Gastroesophageal sphincter (tissue), 4 donors: ENCODE measurements at regions not wholly inside any gene's neighbourhood (a gene's known extent, or its start where the extent isn't known, plus 50 kb on each side); places are given as distances from the start of the nearest gene placed in this dataset.

ENCODE experiments used
- ATAC-seq: fragments of 150-250 bp; one replicate; pipeline ENCODE4 v1.9.1; 2016; ENCODE audit warnings: mild to moderate bottlenecking, moderate library complexity
- H3K27ac ChIP-seq, 4 donors: fragments of 200-600 bp; sonication (generic) in 3 of 4; 1 replicate in 3 of 4; 2 replicates in 1 of 4; pipeline ENCODE4 v1.5.1; 2016 to 2019
- H3K27me3 ChIP-seq: fragments of 200-600 bp; sonication (generic); one replicate; pipeline ENCODE4 v1.5.1; 2019
- H3K36me3 ChIP-seq, 2 donors: fragments of 200-600 bp; sonication (generic); one replicate each; pipeline ENCODE4 v1.5.1; 2019; ENCODE audit warnings: control low read depth in 1 of 2
- H3K4me1 ChIP-seq, 3 donors: fragments of 200-600 bp; sonication (generic); 1 replicate in 2 of 3; 2 replicates in 1 of 3; pipeline ENCODE4 v1.5.1; 2016 to 2019; ENCODE audit warnings: control low read depth in 2 of 3
- H3K4me3 ChIP-seq, 2 donors: fragments of 200-600 bp; sonication (generic); one replicate each; pipeline ENCODE4 v1.5.1; 2019; ENCODE audit warnings: mild to moderate bottlenecking in 1 of 2, moderate library complexity in 1 of 2
- H3K9me3 ChIP-seq, 3 donors: fragments of 200-600 bp; sonication (generic); one replicate each; pipeline ENCODE4 v1.5.1; 2017 to 2019; ENCODE audit warnings: control low read depth in 2 of 3
- EP300 ChIP-seq: sonication (generic); formaldehyde crosslinking; IDR thresholded peaks from one replicate; pipeline ENCODE4 v1.6.1; 2017; ENCODE audit warnings: antibody characterized with exemption, mild to moderate bottlenecking
- POLR2A ChIP-seq, 2 donors: fragments of 450-650 bp; IDR thresholded peaks; one replicate each; pipeline ENCODE4 v1.6.1; 2017; ENCODE audit warnings: antibody characterized with exemption in 2 of 2, mild to moderate bottlenecking in 2 of 2, moderate library complexity in 1 of 2
- POLR2AphosphoS5 ChIP-seq: sonication (generic); formaldehyde crosslinking; IDR thresholded peaks from one replicate; pipeline ENCODE4 v1.6.1; 2017; ENCODE audit warnings: antibody characterized with exemption
- WGBS, 2 donors: methylation state at CpG; one replicate each; pipeline ENCODE4 v1.1.5; 2018; ENCODE audit warnings: low coverage in 1 of 2; 5-methylcytosine and 5-hydroxymethylcytosine counted together
- TF ChIP-seq, protein P1 (sequence below), 4 experiments: fragments of 200-600 bp in 2 of 4; fragments of 450-650 bp in 2 of 4; sonication (generic) in 1 of 4; IDR thresholded peaks; one replicate each; pipeline ENCODE4 v1.5.1; 2017 to 2019; ENCODE audit warnings: antibody characterized with exemption in 4 of 4, mild to moderate bottlenecking in 2 of 4, moderate library complexity in 2 of 4

GRCh38 chr5:2393556-2393955 is 357.9 kb downstream of the IRX2 start:
- TF ChIP-seq, protein P1, sequence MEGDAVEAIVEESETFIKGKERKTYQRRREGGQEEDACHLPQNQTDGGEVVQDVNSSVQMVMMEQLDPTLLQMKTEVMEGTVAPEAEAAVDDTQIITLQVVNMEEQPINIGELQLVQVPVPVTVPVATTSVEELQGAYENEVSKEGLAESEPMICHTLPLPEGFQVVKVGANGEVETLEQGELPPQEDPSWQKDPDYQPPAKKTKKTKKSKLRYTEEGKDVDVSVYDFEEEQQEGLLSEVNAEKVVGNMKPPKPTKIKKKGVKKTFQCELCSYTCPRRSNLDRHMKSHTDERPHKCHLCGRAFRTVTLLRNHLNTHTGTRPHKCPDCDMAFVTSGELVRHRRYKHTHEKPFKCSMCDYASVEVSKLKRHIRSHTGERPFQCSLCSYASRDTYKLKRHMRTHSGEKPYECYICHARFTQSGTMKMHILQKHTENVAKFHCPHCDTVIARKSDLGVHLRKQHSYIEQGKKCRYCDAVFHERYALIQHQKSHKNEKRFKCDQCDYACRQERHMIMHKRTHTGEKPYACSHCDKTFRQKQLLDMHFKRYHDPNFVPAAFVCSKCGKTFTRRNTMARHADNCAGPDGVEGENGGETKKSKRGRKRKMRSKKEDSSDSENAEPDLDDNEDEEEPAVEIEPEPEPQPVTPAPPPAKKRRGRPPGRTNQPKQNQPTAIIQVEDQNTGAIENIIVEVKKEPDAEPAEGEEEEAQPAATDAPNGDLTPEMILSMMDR (IDR thresholded peaks at IDR 0.05) = no peak
- no peak for TF ChIP-seq EP300
- no peak for TF ChIP-seq POLR2A (IDR thresholded peaks at IDR 0.05)
- TF ChIP-seq POLR2AphosphoS5 = no peak
- WGBS, 2 donors = 74 to 86% methylated on average over 1 to 6 of the region's 7 CpGs
- no peaks in the 10 kb centered on the region for H3K4me1 ChIP-seq
- H3K36me3 ChIP-seq = no peaks in the 10 kb centered on the region
- no peak for ATAC-seq
- H3K27ac ChIP-seq = no peak overlapping the region
- peaks cover 9% of the 10 kb centered on the region for H3K27me3 ChIP-seq
- H3K9me3 ChIP-seq = no peaks in the 10 kb centered on the region
- no peak overlapping the region for H3K4me3 ChIP-seq

DNA sequence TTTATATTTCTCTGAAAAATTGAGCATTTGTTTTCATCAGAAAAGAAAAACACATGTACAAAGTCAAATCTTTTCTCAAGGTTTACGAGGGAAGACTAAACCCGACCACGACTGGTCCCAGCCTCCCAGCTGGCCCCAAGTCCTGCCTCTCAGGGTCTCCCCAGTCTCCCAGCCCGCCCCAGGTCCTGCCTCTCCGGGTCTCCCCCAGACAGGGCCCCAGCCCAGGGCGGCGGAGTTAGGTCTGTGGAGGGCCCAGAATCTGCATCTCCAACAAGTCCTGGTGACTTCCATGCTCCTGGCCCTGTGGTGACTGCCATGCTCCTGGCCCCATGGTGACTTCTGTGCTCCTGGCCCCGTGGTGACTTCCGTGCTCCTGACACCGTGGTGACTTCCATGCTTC is 359.9 kb downstream of the IRX2 start:
- no peaks in the 10 kb centered on the region for H3K9me3 ChIP-seq
- no peaks in the 10 kb centered on the region for H3K4me1 ChIP-seq
- 63% methylated on average over 6 of the region's 10 CpGs; no CpG with 5 or more reads in 1 of the 2 donors for WGBS, 2 donors
- H3K4me3 ChIP-seq = no peak overlapping the region
- no peak for ATAC-seq
- no peak overlapping the region for H3K27ac ChIP-seq
- TF ChIP-seq POLR2AphosphoS5 = no peak
- no peak for TF ChIP-seq POLR2A (IDR thresholded peaks at IDR 0.05)
- no peak for TF ChIP-seq EP300
- TF ChIP-seq, protein P1 (IDR thresholded peaks at IDR 0.05) = no peak
- H3K27me3 ChIP-seq = peaks cover 9% of the 10 kb centered on the region
- H3K36me3 ChIP-seq = no peaks in the 10 kb centered on the region

DNA sequence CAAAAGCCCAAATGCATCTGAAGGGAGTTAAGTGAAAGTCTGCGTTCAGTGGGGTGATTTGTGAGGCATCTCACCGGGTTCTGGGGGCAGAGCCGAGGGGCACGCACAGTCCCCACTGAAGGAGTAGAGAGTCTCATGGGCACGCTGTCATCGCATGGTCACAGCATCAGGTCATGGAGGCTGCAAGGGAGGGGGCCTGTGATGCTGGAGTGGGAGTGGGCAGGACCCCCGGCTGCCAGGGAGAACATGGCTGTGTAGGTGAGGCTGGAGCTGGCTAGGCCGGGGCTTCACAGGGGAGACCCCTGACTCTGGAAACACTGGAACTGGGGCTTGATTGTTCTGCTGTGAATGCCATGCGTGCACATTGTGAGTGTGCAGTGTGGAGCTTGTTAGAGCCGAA is 360.5 kb downstream of the IRX2 start:
- H3K36me3 ChIP-seq = no peaks in the 10 kb centered on the region
- WGBS, 2 donors = 67 to 92% methylated on average over 3 to 7 of the region's 10 CpGs
- H3K27ac ChIP-seq = no peak overlapping the region
- peaks cover 9% of the 10 kb centered on the region for H3K27me3 ChIP-seq
- ATAC-seq = no peak
- H3K9me3 ChIP-seq = no peaks in the 10 kb centered on the region
- no peak overlapping the region for H3K4me3 ChIP-seq
- H3K4me1 ChIP-seq = no peaks in the 10 kb centered on the region
- TF ChIP-seq EP300 (no peak), POLR2AphosphoS5 (no peak), POLR2A (IDR thresholded peaks at IDR 0.05) (no peak)
- TF ChIP-seq, protein P1 (IDR thresholded peaks at IDR 0.05) = no peak

DNA sequence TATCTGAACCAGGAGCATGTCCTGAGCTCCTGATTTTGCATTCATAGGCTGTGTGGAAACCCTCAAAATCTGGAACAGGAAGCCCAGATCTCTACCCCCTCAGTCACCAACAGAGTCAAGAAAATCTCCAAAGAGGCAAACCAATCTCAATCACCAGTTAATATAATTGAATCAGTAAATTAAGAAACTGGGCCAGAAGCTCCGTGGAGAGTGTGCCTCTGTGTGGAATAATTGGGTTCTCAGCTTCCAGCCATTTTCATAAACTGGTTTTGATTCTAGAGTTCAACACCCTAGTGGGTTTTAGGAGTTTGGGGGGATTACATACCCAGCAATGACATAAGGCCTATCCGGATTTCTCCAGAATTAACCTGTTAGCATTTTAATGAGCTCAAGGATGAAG is 362.9 kb downstream of the IRX2 start:
- no peak overlapping the region for H3K27ac ChIP-seq
- H3K36me3 ChIP-seq = no peaks in the 10 kb centered on the region
- peaks cover 13% of the 10 kb centered on the region for H3K27me3 ChIP-seq
- no peaks in the 10 kb centered on the region for H3K9me3 ChIP-seq
- TF ChIP-seq EP300 = no peak
- no peaks in the 10 kb centered on the region for H3K4me1 ChIP-seq
- WGBS, 2 donors = 54 to 100% methylated on average over 1 to 2 of the region's 2 CpGs
- H3K4me3 ChIP-seq = peak overlapping the region in 1 of 2 donors; percentile 20
- ATAC-seq = no peak

GRCh38 chr5:2387634-2388325 is 363.7 kb downstream of the IRX2 start:
- Histone ChIP-seq H3K27ac (no peak overlapping the region), H3K4me3 (peak overlapping the region in 1 of 2 donors; percentile 20), H3K27me3 (peaks cover 21% of the 10 kb centered on the region), H3K36me3 (no peaks in the 10 kb centered on the region), H3K4me1 (no peaks in the 10 kb centered on the region), H3K9me3 (no peaks in the 10 kb centered on the region)
- ATAC-seq = no peak
- 36 to 47% methylated on average over 3 to 9 of the region's 29 CpGs for whole genome bisulfite sequencing, 2 donors
- TF ChIP-seq EP300 (no peak), POLR2AphosphoS5 (no peak), POLR2A (IDR thresholded peaks at IDR 0.05) (no peak)
- TF ChIP-seq, protein P1 (IDR thresholded peaks at IDR 0.05) = no peak
